ENCODE measurements at regions not wholly inside any gene's neighbourhood (a gene's known extent, or its start where the extent isn't known, plus 50 kb on each side); places are given as distances from the start of the nearest gene placed in this dataset.

DNA sequence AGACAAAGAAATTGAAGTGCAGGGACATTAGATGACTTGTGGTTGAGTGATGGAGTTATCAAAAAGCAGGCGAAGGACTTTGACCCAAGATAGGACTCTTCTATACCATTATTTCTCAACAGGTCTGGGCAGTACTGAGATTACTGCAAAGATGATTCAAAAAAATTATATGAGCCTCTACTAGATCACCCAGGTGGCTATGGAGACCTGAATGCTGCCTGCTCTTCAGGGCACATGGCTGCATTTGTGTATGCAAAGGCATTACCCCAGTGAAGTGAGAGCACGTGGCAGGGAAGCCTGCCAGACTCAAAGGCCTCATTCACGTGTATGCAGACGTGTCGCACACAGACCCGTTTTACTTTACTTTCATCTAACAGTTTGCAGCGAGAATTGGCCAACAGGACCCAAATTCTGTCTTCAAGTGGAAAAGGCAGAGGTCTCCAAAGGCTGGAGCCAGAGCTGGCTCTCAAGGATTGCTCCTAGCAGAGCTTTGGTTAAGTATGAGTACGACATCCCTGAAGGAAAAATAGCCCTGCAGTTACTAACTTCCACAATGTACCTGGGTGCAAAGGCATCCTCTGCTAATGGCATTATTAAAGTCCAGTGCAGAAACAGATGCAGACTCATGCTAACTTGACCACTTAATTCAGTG, 113.8 kb upstream of the ARMC2 start:
- Mint-ChIP-seq H3K4me1 (ENCODE audit: low read depth) (peaks cover 1% of the 10 kb centered on the region), H3K27ac (no peak overlapping the region), H3K27me3 (ENCODE audit: low read depth) (peaks cover 4% of the 10 kb centered on the region), H3K4me3 (no peak overlapping the region), H3K9me3 (no peaks in the 10 kb centered on the region), H3K36me3 (ENCODE audit: low read depth) (no peaks in the 10 kb centered on the region)

DNA sequence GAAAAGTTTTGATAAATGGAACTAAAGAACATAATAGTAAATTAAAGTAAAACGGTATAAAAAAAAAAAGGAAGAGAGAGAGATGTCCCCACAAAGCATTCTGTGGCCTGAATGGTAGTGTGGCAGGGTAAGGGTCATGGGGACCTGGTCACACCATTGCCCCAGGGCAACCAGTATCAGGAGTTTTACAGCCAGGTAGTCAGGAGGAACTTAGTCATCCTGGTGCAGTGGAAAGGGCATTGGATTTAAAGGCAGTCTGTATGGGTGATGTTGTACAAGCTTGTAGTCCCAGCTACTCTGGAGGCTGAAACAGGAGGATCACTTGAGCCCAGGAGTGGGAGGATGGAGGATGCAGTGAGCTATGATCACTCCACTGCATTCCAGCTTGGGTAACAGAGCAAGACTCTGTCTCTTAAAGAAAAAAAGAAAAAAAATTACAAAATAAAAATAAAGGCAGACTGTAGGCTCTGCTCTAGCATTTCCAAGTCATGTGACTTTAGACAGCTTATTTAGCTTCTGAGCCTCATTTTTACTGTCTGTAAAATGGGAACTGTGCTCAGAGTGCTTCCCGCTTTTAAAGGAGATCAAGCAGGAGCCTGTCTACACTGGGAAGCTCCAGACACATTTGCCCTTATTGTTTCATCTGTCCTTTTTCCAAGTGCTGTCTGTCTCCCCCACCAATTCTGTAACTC, 112.8 kb upstream of the ARMC2 start:
- H3K27ac Mint-ChIP-seq: no peak overlapping the region
- peaks cover 1% of the 10 kb centered on the region for H3K4me1 Mint-ChIP-seq (ENCODE audit: low read depth)
- H3K9me3 Mint-ChIP-seq: no peaks in the 10 kb centered on the region
- peaks cover 4% of the 10 kb centered on the region for H3K27me3 Mint-ChIP-seq (ENCODE audit: low read depth)
- no peaks in the 10 kb centered on the region for H3K36me3 Mint-ChIP-seq (ENCODE audit: low read depth)
- no peak overlapping the region for H3K4me3 Mint-ChIP-seq

DNA sequence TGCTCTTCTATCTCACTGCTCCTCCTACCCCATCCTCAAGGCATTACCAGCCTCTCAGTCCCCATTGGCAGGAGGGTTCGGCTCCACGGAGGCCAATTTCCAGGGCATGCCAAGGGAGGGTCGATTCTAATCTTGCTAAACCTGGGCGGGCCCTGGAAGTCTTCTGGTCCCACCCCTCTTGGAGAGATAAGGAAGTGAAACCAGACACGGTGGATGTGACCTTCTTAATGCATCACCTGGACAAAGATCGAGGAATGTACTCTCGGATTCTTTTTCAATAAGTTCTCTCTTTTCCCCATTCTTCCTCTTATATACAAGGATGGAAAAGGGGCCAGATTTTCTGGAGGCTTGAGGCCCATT, 112.2 kb upstream of the ARMC2 start:
- H3K4me3 Mint-ChIP-seq: no peak overlapping the region
- H3K27me3 Mint-ChIP-seq (ENCODE audit: low read depth): peaks cover 4% of the 10 kb centered on the region
- H3K4me1 Mint-ChIP-seq (ENCODE audit: low read depth): peaks cover 1% of the 10 kb centered on the region
- no peaks in the 10 kb centered on the region for H3K36me3 Mint-ChIP-seq (ENCODE audit: low read depth)
- H3K27ac Mint-ChIP-seq: no peak overlapping the region
- no peaks in the 10 kb centered on the region for H3K9me3 Mint-ChIP-seq

DNA sequence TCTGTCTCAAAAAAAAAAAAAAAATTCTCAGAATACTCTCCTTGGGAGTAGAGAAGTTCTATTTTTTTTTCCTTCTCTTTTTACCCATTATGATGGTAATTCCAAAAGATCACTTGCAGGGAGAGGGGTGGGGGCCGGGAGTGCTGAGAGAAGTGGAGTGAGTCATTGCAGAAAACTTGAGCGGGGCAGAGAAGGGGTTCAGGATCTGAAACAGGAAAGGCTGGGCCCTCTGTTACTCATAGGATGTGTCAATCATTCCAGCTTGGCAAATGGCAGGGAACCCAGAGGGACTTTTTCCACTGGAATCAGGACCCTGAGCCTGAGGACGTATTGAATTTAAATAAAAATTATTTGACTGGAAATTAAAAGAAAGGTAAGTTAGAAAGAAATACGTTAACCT, 111.4 kb upstream of the ARMC2 start:
- no peaks in the 10 kb centered on the region for H3K9me3 Mint-ChIP-seq
- no peak overlapping the region for H3K4me3 Mint-ChIP-seq
- peaks cover 9% of the 10 kb centered on the region for H3K27me3 Mint-ChIP-seq (ENCODE audit: low read depth)
- H3K36me3 Mint-ChIP-seq (ENCODE audit: low read depth): no peaks in the 10 kb centered on the region
- H3K4me1 Mint-ChIP-seq (ENCODE audit: low read depth): peaks cover 1% of the 10 kb centered on the region
- no peak overlapping the region for H3K27ac Mint-ChIP-seq

DNA sequence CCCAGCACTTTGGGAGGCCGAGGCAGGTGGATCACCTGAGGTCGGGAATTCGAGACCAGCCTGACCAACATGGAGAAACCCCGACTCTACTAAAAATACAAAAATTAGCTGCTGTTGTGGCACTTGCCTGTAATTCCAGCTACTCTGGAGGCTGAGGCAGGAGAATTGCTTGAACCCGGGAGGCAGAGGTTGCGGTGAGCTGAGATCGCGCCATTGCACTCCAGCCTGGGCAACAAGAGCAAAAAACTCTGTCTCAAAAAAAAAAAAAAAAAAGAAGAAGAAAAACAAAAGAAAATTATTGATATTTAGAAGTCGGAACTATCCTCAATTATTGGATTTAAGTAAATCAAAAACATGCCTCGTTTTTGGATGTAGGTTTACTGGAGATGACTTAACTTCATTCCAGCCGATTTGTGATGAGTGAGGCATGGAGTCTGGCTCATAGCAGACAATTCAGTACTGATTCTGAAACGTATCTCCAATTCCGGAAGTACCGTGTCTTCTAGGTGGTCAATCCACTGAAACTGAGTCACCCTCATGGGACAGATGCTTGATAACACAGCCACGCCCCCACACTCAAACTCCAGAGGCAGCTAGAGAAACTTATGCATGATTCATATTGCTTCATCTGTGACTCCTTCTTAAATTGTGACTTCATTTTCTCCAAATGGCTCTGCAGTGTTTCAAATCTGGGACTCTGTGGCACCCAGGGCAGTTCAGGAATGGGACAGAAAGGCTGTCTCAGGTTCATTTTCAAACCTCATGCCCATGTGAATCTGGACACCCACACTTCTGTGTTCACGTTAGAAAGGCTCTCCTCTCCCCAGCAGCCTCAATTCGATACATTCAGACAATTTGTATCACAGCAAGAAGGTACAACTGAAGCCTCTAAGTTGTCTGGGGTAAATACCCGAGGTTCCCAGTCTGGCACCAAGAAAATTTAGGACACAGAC, 110.4 kb upstream of the ARMC2 start:
- Mint-ChIP-seq H3K27ac (no peak overlapping the region), H3K4me1 (ENCODE audit: low read depth) (peaks cover 1% of the 10 kb centered on the region), H3K27me3 (ENCODE audit: low read depth) (peaks cover 9% of the 10 kb centered on the region), H3K9me3 (no peaks in the 10 kb centered on the region), H3K36me3 (ENCODE audit: low read depth) (no peaks in the 10 kb centered on the region), H3K4me3 (no peak overlapping the region)

DNA sequence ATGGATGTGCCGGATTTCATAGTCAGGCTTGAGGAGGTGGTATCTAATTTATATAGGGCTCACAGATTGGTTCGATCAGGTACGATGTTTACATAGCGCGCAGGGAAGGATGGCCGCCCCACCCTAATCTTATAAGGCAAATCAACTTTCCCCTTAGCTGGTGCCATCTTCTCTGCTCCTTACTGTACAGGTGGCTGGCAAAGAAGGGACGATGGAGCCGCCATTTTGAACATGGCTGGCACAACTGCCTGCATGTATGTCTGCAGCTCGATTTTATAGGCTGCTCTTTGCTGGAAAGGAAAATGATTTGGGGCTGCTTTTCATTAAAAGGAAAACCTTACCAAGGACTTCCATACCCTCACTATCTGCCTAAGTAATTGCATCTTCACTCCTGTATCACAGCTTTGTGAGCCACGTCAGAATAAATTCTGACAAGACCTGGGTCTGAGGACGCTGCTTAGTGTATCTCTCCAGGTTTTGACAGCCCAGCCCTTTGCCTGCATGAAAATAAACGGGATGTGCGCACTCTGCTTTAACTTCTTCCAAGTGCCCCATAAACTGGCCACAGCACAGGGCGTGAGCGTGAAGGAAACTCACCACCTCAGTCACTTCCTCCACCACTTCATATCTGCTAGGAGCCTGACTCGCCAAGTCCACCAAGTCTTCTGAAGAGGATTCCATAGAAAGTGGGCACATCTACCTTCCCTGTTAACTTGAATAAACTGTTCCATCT, 109.4 kb upstream of the ARMC2 start:
- no peaks in the 10 kb centered on the region for H3K9me3 Mint-ChIP-seq
- no peak overlapping the region for H3K27ac Mint-ChIP-seq
- H3K36me3 Mint-ChIP-seq (ENCODE audit: low read depth): no peaks in the 10 kb centered on the region
- H3K4me3 Mint-ChIP-seq: no peak overlapping the region
- peaks cover 1% of the 10 kb centered on the region for H3K4me1 Mint-ChIP-seq (ENCODE audit: low read depth)
- peaks cover 14% of the 10 kb centered on the region for H3K27me3 Mint-ChIP-seq (ENCODE audit: low read depth)

DNA sequence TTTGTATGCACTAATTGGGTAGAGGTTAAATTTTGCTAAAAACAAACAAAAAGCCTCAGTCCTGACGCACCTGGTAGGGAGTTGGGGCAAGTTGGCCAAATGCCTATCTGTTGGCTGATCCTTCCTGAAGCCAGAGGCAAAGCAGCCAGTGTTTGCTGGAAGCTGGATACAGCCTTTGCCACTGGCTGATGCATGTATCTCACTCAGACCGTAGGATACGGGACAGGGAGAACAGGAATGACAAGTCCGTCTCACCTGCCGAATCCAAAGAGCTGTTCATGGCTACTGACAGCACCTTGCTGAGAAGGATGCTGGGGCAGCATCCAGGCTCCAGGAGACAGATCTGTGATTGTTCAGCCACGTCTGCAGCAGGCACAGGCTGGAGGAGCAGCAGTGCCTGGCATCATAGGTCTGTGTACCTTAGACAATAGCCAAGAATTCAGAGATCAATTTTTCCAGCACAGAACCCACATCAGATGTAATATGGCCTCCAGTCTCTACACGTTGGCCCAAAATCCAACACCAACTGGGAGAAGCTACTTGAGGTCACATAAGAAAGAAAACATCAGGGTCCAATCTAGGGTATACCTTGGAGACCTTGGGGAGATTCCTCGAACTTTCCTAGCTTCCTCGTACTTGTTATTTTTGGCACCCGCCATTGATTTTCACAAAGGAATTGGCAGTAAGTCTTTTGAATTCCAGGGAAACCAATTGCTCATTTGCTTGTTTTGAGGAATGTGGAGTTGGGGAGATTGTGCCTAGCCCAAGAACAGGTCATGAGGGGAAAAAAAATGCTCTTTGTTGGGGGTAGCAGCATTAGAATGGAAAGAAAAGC, 108.5 kb upstream of the ARMC2 start:
- H3K4me1 Mint-ChIP-seq (ENCODE audit: low read depth): peaks cover 1% of the 10 kb centered on the region
- no peaks in the 10 kb centered on the region for H3K9me3 Mint-ChIP-seq
- no peaks in the 10 kb centered on the region for H3K36me3 Mint-ChIP-seq (ENCODE audit: low read depth)
- no peak overlapping the region for H3K4me3 Mint-ChIP-seq
- H3K27me3 Mint-ChIP-seq (ENCODE audit: low read depth): peaks cover 18% of the 10 kb centered on the region
- H3K27ac Mint-ChIP-seq: no peak overlapping the region

DNA sequence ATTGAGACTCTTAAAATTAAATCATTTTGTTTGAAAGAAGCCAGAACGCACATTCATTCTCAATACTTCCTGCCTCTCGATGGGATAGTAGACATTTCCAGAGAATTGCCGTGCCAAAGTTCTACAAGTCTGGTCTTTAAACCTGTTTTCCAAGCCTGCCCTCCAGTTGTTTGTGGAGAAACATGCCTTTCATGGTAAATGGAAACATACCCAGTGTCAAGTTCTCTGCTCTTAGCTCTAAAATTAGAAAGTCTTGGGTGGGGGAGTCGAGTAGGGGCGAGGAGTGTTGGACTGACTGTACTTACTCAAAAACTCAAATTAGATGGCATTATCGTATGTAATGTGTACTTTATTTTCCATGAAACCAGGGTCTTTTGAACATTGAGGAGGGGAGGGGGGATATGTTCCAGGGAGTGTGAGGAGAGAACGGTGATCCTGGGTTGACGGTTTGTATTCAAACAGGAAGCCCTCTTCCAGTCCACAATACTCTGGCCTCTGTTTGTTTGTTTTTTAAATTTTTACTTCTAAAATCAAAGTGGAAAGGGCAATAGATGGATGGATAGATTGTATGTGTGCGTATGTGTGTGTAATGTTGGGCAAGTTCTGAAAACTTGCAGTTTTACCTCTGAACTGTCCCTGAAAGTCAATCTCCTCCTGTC, 106.8 kb upstream of the ARMC2 start:
- H3K4me3 Mint-ChIP-seq: no peak overlapping the region
- no peaks in the 10 kb centered on the region for H3K36me3 Mint-ChIP-seq (ENCODE audit: low read depth)
- H3K9me3 Mint-ChIP-seq: no peaks in the 10 kb centered on the region
- peaks cover 19% of the 10 kb centered on the region for H3K27me3 Mint-ChIP-seq (ENCODE audit: low read depth)
- no peaks in the 10 kb centered on the region for H3K4me1 Mint-ChIP-seq (ENCODE audit: low read depth)
- no peak overlapping the region for H3K27ac Mint-ChIP-seq

DNA sequence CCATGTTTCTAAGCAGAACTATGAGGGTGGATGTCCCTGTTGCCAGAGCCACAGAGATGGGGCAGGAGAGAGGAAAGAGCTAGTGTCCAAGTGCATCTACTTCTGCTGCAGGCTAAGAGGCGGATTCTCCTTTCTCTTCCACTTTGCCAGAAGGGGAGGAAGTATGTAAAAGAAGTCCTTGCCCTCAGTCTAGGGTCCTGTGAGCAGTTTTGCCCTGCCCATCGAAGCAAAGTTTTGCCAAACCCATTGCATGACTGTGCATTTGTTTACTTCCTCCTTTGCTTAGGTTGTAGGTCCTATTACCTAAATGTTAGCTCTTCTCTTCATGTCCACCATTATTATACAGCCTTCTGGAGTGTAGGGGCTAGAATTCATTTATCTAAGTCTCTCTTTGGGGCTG, 106.2 kb upstream of the ARMC2 start:
- no peak overlapping the region for H3K27ac Mint-ChIP-seq
- no peaks in the 10 kb centered on the region for H3K36me3 Mint-ChIP-seq (ENCODE audit: low read depth)
- peaks cover 23% of the 10 kb centered on the region for H3K27me3 Mint-ChIP-seq (ENCODE audit: low read depth)
- H3K4me1 Mint-ChIP-seq (ENCODE audit: low read depth): no peaks in the 10 kb centered on the region
- H3K9me3 Mint-ChIP-seq: no peaks in the 10 kb centered on the region
- no peak overlapping the region for H3K4me3 Mint-ChIP-seq

DNA sequence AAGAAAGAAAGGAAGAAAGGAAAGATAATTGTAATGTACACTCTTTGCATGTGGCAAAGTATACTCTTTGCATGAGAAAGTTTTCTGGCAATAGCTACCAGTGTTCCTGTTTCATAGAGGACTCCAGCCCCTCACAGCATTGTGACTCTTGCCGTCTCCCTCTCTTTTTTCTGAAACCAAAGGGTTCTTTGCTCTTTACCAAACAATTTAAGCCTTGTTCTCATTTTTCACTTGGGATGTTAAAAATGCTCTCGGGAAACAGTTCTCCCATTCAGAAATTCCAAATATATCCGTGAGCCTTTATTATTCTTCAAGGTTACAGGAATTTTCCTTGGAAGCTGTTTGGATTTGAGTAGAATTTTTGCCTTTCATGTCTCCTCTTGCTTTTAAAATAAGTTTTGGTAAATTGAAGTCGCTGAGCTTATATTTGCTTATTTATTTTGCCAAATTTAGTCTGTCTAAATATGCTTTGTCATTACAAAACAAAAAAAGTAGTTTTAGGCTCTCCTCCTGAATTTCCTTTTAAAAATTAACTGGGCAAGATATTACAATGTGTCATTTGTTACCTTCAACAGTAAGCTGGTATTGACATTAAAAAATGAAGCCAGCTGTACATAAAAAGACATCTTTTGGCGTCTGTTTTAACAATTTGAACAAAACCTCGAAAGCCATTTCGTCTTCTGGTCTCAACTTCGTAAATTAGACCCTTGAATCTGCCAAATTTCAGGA, 103.8 kb upstream of the ARMC2 start:
- Mint-ChIP-seq H3K4me1 (ENCODE audit: low read depth) (no peaks in the 10 kb centered on the region), H3K4me3 (no peak overlapping the region), H3K27me3 (ENCODE audit: low read depth) (peaks cover 29% of the 10 kb centered on the region), H3K27ac (no peak overlapping the region), H3K36me3 (ENCODE audit: low read depth) (no peaks in the 10 kb centered on the region), H3K9me3 (no peaks in the 10 kb centered on the region)

DNA sequence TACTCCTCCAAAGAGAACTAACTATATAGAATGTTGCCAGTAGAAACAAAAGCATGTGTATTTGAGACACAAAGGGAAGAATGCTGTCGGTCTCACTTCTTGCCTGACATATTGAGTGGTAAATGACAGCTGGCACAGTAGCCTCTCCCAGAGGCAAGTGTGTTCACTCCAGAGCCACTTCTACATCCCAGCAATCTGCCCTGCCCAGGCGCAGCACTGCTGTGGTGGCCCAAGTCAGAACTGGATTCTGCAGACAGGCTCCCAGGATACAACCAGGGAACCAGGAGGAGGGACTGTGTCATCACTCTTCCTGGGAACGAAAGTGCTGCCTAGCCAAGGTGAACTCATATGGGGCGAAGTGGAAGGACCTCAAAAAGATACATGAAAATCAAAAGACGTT, 103.2 kb upstream of the ARMC2 start:
- Mint-ChIP-seq H3K27me3 (ENCODE audit: low read depth) (peaks cover 33% of the 10 kb centered on the region), H3K4me3 (no peak overlapping the region), H3K27ac (no peak overlapping the region), H3K4me1 (ENCODE audit: low read depth) (no peaks in the 10 kb centered on the region), H3K36me3 (ENCODE audit: low read depth) (no peaks in the 10 kb centered on the region), H3K9me3 (no peaks in the 10 kb centered on the region)

DNA sequence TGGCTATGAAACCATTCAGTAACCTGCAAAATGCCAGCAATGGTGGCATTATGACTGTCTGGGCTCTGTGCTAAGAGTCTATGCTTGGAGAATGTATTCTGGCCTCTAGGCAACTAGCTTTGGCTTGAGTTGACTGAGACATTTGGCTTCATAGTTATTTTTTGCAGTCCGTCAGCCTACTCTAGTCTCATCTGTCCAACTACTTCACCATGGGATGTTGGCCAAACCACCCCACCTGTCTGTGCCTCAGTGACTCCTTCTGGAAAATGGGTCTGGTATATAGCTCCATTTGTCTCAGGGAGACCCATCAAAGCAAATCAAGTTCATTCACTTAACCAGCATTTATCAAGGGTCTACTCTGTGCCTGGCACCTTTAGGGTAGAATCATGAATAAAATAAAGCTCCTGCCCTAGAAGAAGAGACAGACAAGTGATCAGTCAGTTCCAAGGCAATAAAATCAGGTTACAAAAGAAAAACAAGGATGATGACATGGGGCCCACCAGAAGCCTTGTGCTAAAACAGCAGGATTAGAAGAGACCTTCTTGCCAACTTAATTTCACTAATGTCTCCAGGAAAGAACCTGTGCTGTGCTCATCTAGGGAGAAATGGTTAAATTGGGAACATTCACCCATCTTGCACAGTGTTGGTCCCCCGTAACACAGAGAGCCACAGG, 102.4 kb upstream of the ARMC2 start:
- Mint-ChIP-seq H3K4me3 (no peak overlapping the region), H3K9me3 (no peaks in the 10 kb centered on the region), H3K27ac (no peak overlapping the region), H3K4me1 (ENCODE audit: low read depth) (no peaks in the 10 kb centered on the region), H3K36me3 (ENCODE audit: low read depth) (no peaks in the 10 kb centered on the region), H3K27me3 (ENCODE audit: low read depth) (peaks cover 33% of the 10 kb centered on the region)
